Progenitor cell of endocrine pancreas (in vitro differentiated cells): ENCODE measurements at regions not wholly inside any gene's neighbourhood (a gene's known extent, or its start where the extent isn't known, plus 50 kb on each side); places are given as distances from the start of the nearest gene placed in this dataset.
"Not testable (repeated sequence)": the region's sequence is repeated elsewhere in the genome, so short reads cannot be mapped to it uniquely, and the experiment has no call there.

Experiments used
- DNase-seq: peaks from one replicate; pipeline ENCODE4 v3.0.0; 2021; ENCODE audit warnings: low spot score; ENCODE audit not compliant: unreplicated experiment
- H3K27ac Mint-ChIP-seq: 2 replicates; pipeline ENCODE4 v1.8.0; 2021; ENCODE audit warnings: mild to moderate bottlenecking, moderate library complexity, mixed read lengths
- H3K27me3 Mint-ChIP-seq: 2 replicates; pipeline ENCODE4 v1.8.0; 2021; ENCODE audit warnings: mixed read lengths
- H3K36me3 Mint-ChIP-seq: 2 replicates; pipeline ENCODE4 v1.8.0; 2022; ENCODE audit warnings: mixed read lengths; ENCODE audit not compliant: insufficient read depth
- H3K4me1 Mint-ChIP-seq: 2 replicates; pipeline ENCODE4 v1.8.0; 2021; ENCODE audit warnings: low read depth, mixed read lengths
- H3K4me3 Mint-ChIP-seq: 2 replicates; pipeline ENCODE4 v1.8.0; 2021; ENCODE audit warnings: low read depth, mild to moderate bottlenecking, moderate library complexity, mixed read lengths
- H3K9me3 Mint-ChIP-seq: 2 replicates; pipeline ENCODE4 v1.8.0; 2021; ENCODE audit warnings: low read depth, mixed read lengths
- TF ChIP-seq, protein P1 (sequence below): fragments of 200-600 bp; sonication (generic); IDR thresholded peaks from one replicate; pipeline ENCODE4 v1.5.0; 2021; ENCODE audit warnings: antibody characterized with exemption, mild to moderate bottlenecking; ENCODE audit not compliant: unreplicated experiment

DNA sequence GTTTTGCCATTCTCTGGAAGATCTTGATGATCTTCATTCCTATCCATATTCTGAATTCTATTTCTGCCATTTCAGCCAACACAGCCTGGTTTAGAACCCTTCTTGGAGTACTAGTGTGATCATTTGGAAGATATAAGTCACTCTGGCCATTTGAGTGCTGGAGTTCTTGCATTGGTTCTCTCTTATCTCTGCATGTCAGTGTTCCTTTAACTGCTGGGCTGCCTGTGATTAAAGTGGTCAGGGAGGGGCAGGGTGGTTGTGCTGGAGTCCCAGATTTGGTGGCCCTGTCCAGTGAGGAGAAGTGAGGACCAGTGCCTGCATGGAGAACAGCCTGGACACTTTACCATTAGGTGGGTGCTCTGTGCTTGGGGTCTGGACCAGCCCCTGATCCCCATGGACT is 173.0 kb downstream of the SOD2 start:
- Mint-ChIP-seq H3K27ac (no peak overlapping the region), H3K9me3 (peaks cover 15% of the 10 kb centered on the region), H3K4me1 (peaks cover under 1% of the 10 kb centered on the region), H3K27me3 (peaks cover 20% of the 10 kb centered on the region), H3K36me3 (no peaks in the 10 kb centered on the region), H3K4me3 (no peak overlapping the region)
- no peak for DNase-seq
- TF ChIP-seq, protein P1, sequence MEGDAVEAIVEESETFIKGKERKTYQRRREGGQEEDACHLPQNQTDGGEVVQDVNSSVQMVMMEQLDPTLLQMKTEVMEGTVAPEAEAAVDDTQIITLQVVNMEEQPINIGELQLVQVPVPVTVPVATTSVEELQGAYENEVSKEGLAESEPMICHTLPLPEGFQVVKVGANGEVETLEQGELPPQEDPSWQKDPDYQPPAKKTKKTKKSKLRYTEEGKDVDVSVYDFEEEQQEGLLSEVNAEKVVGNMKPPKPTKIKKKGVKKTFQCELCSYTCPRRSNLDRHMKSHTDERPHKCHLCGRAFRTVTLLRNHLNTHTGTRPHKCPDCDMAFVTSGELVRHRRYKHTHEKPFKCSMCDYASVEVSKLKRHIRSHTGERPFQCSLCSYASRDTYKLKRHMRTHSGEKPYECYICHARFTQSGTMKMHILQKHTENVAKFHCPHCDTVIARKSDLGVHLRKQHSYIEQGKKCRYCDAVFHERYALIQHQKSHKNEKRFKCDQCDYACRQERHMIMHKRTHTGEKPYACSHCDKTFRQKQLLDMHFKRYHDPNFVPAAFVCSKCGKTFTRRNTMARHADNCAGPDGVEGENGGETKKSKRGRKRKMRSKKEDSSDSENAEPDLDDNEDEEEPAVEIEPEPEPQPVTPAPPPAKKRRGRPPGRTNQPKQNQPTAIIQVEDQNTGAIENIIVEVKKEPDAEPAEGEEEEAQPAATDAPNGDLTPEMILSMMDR = no peak

GRCh38 chr6:159515811-159516210 is 177.2 kb downstream of the SOD2 start:
- not testable (repeated sequence) for DNase-seq, H3K36me3 Mint-ChIP-seq, H3K4me1 Mint-ChIP-seq, H3K4me3 Mint-ChIP-seq, H3K27ac Mint-ChIP-seq
- Mint-ChIP-seq H3K27me3 (peaks cover 30% of the 10 kb centered on the region), H3K9me3 (peaks cover 15% of the 10 kb centered on the region)

- DNase-seq = no peak
- no peak overlapping the region for H3K27ac Mint-ChIP-seq
- H3K4me3 Mint-ChIP-seq = no peak overlapping the region
- no peaks in the 10 kb centered on the region for H3K36me3 Mint-ChIP-seq
- peaks cover 30% of the 10 kb centered on the region for H3K27me3 Mint-ChIP-seq
- no peaks in the 10 kb centered on the region for H3K4me1 Mint-ChIP-seq
- TF ChIP-seq, protein P1 = no peak
- H3K9me3 Mint-ChIP-seq = peaks cover 15% of the 10 kb centered on the region
Measured at GRCh38 chr6:159513914-159514313, 179.1 kb downstream of the SOD2 start.

GRCh38 chr6:159513074-159513720 is 179.8 kb downstream of the SOD2 start:
- H3K36me3 Mint-ChIP-seq = no peaks in the 10 kb centered on the region
- H3K4me1 Mint-ChIP-seq = no peaks in the 10 kb centered on the region
- DNase-seq = no peak
- TF ChIP-seq, protein P1 = no peak
- H3K4me3 Mint-ChIP-seq = no peak overlapping the region
- peaks cover 13% of the 10 kb centered on the region for H3K9me3 Mint-ChIP-seq
- peaks cover 23% of the 10 kb centered on the region for H3K27me3 Mint-ChIP-seq
- no peak overlapping the region for H3K27ac Mint-ChIP-seq

DNA sequence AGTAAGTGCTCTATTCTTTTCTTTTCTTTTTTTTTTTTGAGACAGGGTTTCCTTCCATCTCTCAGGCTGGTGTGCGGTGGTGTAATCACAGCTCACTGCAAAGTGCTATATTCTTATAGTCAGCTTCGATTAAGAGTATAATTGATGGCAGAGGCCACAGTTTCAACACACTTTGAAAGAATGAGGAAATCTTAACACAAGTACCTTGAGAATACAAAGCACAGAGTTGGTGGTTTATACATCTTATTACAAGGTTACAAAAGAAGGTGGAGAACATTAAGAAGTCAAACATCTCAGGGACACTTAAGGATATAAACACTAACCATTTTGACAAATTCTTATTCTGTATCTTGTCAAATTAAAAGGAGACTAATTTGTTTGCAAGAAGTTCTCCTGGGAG is 180.5 kb downstream of the SOD2 start:
- TF ChIP-seq, protein P1 = no peak
- DNase-seq = no peak
- peaks cover 16% of the 10 kb centered on the region for H3K27me3 Mint-ChIP-seq
- no peaks in the 10 kb centered on the region for H3K36me3 Mint-ChIP-seq
- H3K4me3 Mint-ChIP-seq = no peak overlapping the region
- no peaks in the 10 kb centered on the region for H3K4me1 Mint-ChIP-seq
- no peak overlapping the region for H3K27ac Mint-ChIP-seq
- peaks cover 9% of the 10 kb centered on the region for H3K9me3 Mint-ChIP-seq

DNA sequence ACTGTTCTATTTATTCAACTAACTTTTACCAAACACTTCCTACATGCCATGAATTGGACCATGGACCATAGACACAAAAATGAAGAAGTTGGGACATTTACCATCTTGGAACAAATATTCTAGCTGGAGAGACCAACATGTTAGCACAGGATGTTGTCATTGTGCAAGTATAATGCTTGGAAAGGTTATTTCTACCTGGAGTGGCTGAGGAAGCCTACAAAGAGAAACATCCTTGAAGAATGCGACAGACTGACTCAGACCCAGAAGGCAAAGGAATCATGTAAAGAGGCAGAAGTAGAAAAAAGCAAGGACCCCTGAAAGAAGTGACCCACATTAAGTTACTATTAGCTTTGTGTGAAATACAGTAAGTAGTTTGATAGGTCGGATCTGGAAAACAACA is 180.9 kb downstream of the SOD2 start:
- Mint-ChIP-seq H3K9me3 (peaks cover 9% of the 10 kb centered on the region), H3K4me3 (no peak overlapping the region), H3K27ac (no peak overlapping the region), H3K36me3 (no peaks in the 10 kb centered on the region), H3K27me3 (peaks cover 16% of the 10 kb centered on the region), H3K4me1 (no peaks in the 10 kb centered on the region)
- TF ChIP-seq, protein P1 = no peak
- no peak for DNase-seq
